Transverse colon (tissue), 4 donors: ENCODE measurements at regions not wholly inside any gene's neighbourhood (a gene's known extent, or its start where the extent isn't known, plus 50 kb on each side); places are given as distances from the start of the nearest gene placed in this dataset.
A peak's percentile ranks its signal among the peaks of the same experiment; 100 is the strongest.

Experiments used
- DNase-seq: peaks from one replicate; pipeline ENCODE4 v3.0.0-alpha.2; 2019
- H3K27ac ChIP-seq, 4 donors: fragments of 200-600 bp; sonication (generic); 2 replicates each; pipeline ENCODE4 v1.5.1; 2016 to 2018; ENCODE audit warnings: inconsistent platforms in 4 of 4
- H3K27me3 ChIP-seq: fragments of 200-600 bp; sonication (generic); 2 replicates; pipeline ENCODE4 v1.5.1; 2017; ENCODE audit warnings: inconsistent platforms
- H3K36me3 ChIP-seq, 4 donors: fragments of 200-600 bp; sonication (generic); 2 replicates each; pipeline ENCODE4 v1.5.1; 2017 to 2019; ENCODE audit warnings: inconsistent platforms in 4 of 4
- H3K4me1 ChIP-seq, 4 donors: fragments of 200-600 bp; sonication (generic); 2 replicates each; pipeline ENCODE4 v1.5.1; 2017 to 2020; ENCODE audit warnings: inconsistent platforms in 4 of 4
- H3K4me3 ChIP-seq, 4 donors: fragments of 200-600 bp; sonication (generic); 1 replicate in 1 of 4; 2 replicates in 3 of 4; pipeline versions ENCODE4 v1.5.1 to v1.6.1; 2017 to 2019; ENCODE audit warnings: inconsistent platforms in 4 of 4
- H3K9me3 ChIP-seq, 2 donors: fragments of 200-600 bp; sonication (generic); 2 replicates each; pipeline ENCODE4 v1.5.1; 2017 to 2019; ENCODE audit warnings: inconsistent platforms in 2 of 2
- CTCF ChIP-seq, 5 experiments: fragments of 200-600 bp in 3 of 5; fragments of 450-650 bp in 2 of 5; sonication (generic) in 3 of 5; IDR thresholded peaks; 1 replicate in 2 of 5; 2 replicates in 3 of 5; pipeline ENCODE4 v1.5.1; 2016 to 2017; ENCODE audit warnings: antibody characterized with exemption in 5 of 5, inconsistent platforms in 3 of 5, mild to moderate bottlenecking in 2 of 5, moderate library complexity in 1 of 5
- EP300 ChIP-seq: sonication (generic); formaldehyde crosslinking; IDR thresholded peaks from one replicate; pipeline ENCODE4 v1.6.1; 2017; ENCODE audit warnings: antibody characterized with exemption, low read depth
- POLR2A ChIP-seq: fragments of 450-650 bp; IDR thresholded peaks from one replicate; pipeline ENCODE4 v1.6.1; 2016; ENCODE audit warnings: antibody characterized with exemption, mild to moderate bottlenecking, moderate library complexity
- POLR2AphosphoS5 ChIP-seq, 3 donors: sonication (generic); formaldehyde crosslinking; IDR thresholded peaks; one replicate each; pipeline ENCODE4 v1.6.1; 2016; ENCODE audit warnings: antibody characterized with exemption in 3 of 3
- WGBS, 2 donors: methylation state at CpG; one replicate each; pipeline ENCODE4 v1.1.5; 2018; ENCODE audit warnings: low coverage in 1 of 2; 5-methylcytosine and 5-hydroxymethylcytosine counted together
- in situ Hi-C, 4 donors: fragments of 200-750 bp; cut with MboI; loops; one replicate each; pipeline versions ENCODE4 v1.15.0 to v1.15.1; 2017; ENCODE audit warnings: low sequenced_read_pairs in 3 of 4, low pct_ligation_motif_present in 1 of 4, low pct_unique_long_range_greater_than_20kb in 1 of 4
- intact Hi-C: fragments of 100-400 bp; cut with DNase I; formaldehyde crosslinking; loops from one replicate; pipeline ENCODE4 v1.15.1; 2023; ENCODE audit warnings: low total_unique reads

GRCh38 chr2:20118051-20118450 lies 66.6 kb upstream of the LAPTM4A start:
- no peaks in the 10 kb centered on the region for H3K27me3 ChIP-seq
- in situ Hi-C loops: no loop called here
- peaks cover 0 to 32% (median 9%) of the 10 kb centered on the region in 4 donors for H3K4me1 ChIP-seq
- DNase-seq: no peak
- 70 to 100% methylated on average over 1 to 8 of the region's 8 CpGs for WGBS, 2 donors
- TF ChIP-seq EP300 (no peak), POLR2AphosphoS5 (IDR thresholded peaks at IDR 0.05) (no peak)
- intact Hi-C loops: no loop called here
- no peak overlapping the region for H3K27ac ChIP-seq
- no peaks in the 10 kb centered on the region for H3K9me3 ChIP-seq
- no peaks in the 10 kb centered on the region for H3K36me3 ChIP-seq
- no peak overlapping the region for H3K4me3 ChIP-seq

DNA sequence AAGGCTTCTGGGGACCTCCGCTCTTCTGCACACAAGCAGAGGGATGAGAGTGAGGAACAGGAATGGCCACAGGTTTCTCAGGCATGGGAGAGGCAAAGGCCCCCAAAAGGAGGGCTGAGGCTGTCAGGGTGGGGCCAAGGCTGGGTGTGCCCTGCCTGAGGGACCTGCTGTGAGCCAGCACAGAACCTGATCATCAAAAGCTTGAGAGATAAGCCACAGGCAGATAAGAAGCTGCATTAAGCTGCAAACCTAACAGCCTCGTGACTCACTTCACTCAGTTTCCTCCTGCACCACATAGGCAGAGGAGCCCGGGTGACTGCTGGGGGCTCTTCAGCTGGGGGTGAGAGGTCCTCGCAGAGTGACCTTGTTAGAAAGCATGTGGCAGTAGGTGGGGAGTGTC lies 64.5 kb upstream of the LAPTM4A start:
- H3K36me3 ChIP-seq: no peaks in the 10 kb centered on the region
- no peak for TF ChIP-seq POLR2AphosphoS5 (IDR thresholded peaks at IDR 0.05)
- TF ChIP-seq CTCF (IDR thresholded peaks at IDR 0.05): no peak
- no peak for TF ChIP-seq EP300
- TF ChIP-seq POLR2A: no peak
- no peaks in the 10 kb centered on the region for H3K9me3 ChIP-seq
- no peaks in the 10 kb centered on the region for H3K27me3 ChIP-seq
- H3K4me3 ChIP-seq: no peak overlapping the region
- peak overlapping the region in 1 of 4 donors; percentile 50 for H3K27ac ChIP-seq
- intact Hi-C loops (no loop called here), in situ Hi-C loops (no loop called here)
- peak; percentile 35 for DNase-seq
- H3K4me1 ChIP-seq: peaks cover 0 to 25% (median 9%) of the 10 kb centered on the region in 4 donors
- 77% methylated on average over 4 of the region's 4 CpGs; no CpG with 5 or more reads in 1 of the 2 donors for WGBS, 2 donors

DNA sequence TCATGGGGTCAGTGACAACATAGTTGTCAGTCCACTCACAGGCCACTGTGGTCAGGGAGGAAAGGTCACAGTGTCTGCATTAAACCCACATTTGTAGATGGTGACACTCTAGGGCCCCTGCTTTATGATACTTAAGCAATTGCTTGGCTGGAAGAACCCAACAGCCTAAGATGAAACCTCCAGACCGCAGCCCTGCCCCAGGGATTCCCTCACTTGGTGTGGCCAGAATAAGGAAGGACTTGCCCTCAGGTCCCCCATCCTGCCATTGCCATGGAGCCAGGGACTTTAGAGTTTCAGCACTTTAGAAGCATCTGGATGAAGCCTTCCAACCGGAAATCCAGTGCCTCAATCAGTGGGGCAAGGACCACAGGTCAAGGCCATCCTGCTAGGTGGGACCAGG lies 63.9 kb upstream of the LAPTM4A start:
- WGBS, 2 donors: 87% methylated on average over 2 of the region's 2 CpGs; no CpG with 5 or more reads in 1 of the 2 donors
- Histone ChIP-seq H3K4me3 (no peak overlapping the region), H3K27me3 (no peaks in the 10 kb centered on the region), H3K36me3 (no peaks in the 10 kb centered on the region), H3K9me3 (no peaks in the 10 kb centered on the region), H3K4me1 (peaks cover 0 to 25% (median 9%) of the 10 kb centered on the region in 4 donors), H3K27ac (peak overlapping the region in 1 of 4 donors; percentile 50)
- TF ChIP-seq POLR2AphosphoS5 (IDR thresholded peaks at IDR 0.05) (no peak), CTCF (IDR thresholded peaks at IDR 0.05) (no peak), POLR2A (no peak), EP300 (no peak)
- no peak for DNase-seq
- in situ Hi-C loops (no loop called here), intact Hi-C loops (no loop called here)

GRCh38 chr2:20113986-20114938 lies 62.8 kb upstream of the LAPTM4A start:
- no peaks in the 10 kb centered on the region for H3K9me3 ChIP-seq
- no peak overlapping the region for H3K4me3 ChIP-seq
- TF ChIP-seq POLR2A: no peak
- TF ChIP-seq EP300: no peak
- no peak for TF ChIP-seq CTCF (IDR thresholded peaks at IDR 0.05)
- no peak for TF ChIP-seq POLR2AphosphoS5 (IDR thresholded peaks at IDR 0.05)
- WGBS, 2 donors: 81% methylated on average over 12 of the region's 19 CpGs; no CpG with 5 or more reads in 1 of the 2 donors
- H3K36me3 ChIP-seq: no peaks in the 10 kb centered on the region
- peak overlapping the region in 2 of 4 donors; percentile 12 to 42 for H3K27ac ChIP-seq
- DNase-seq: peak; percentile 41
- intact Hi-C loops (no loop called here), in situ Hi-C loops (no loop called here)
- H3K4me1 ChIP-seq: peaks cover 0 to 25% (median 9%) of the 10 kb centered on the region in 4 donors
- no peaks in the 10 kb centered on the region for H3K27me3 ChIP-seq
